Endodermal cell (in vitro differentiated cells): ENCODE measurements at regions not wholly inside any gene's neighbourhood (a gene's known extent, or its start where the extent isn't known, plus 50 kb on each side); places are given as distances from the start of the nearest gene placed in this dataset.
A peak's percentile ranks its signal among the peaks of the same experiment; 100 is the strongest.

Experiments used
- DNase-seq: peaks from one replicate; pipeline ENCODE4 v3.0.0-alpha.2; 2017
- H3K27ac ChIP-seq: 2 replicates; pipeline ENCODE4 v1.5.1; 2013; ENCODE audit warnings: mild to moderate bottlenecking, low read depth, low read length, moderate library complexity
- H3K27me3 ChIP-seq: 2 replicates; pipeline ENCODE4 v1.6.1; 2013; ENCODE audit warnings: mild to moderate bottlenecking, low read length, moderate library complexity; ENCODE audit not compliant: insufficient read depth, control insufficient read depth, poor library complexity, severe bottlenecking
- H3K36me3 ChIP-seq: 2 replicates; pipeline ENCODE4 v1.7.0; 2013; ENCODE audit warnings: mild to moderate bottlenecking, low read length, moderate library complexity; ENCODE audit not compliant: control insufficient read depth, insufficient read depth
- H3K4me1 ChIP-seq: one replicate; pipeline ENCODE4 v1.7.0; 2013; ENCODE audit warnings: low read length; ENCODE audit not compliant: control insufficient read depth, insufficient read depth
- H3K4me3 ChIP-seq: 2 replicates; pipeline ENCODE4 v1.5.1; 2013; ENCODE audit warnings: mild to moderate bottlenecking, low read length, moderate library complexity
- H3K9ac ChIP-seq: 2 replicates; pipeline ENCODE4 v1.6.1; 2013; ENCODE audit warnings: mild to moderate bottlenecking, low read length, moderate library complexity; ENCODE audit not compliant: poor library complexity, severe bottlenecking; ENCODE audit errors: extremely low read depth
- H3K9me3 ChIP-seq: 2 replicates; pipeline ENCODE4 v1.6.1; 2013; ENCODE audit warnings: mild to moderate bottlenecking, low read length, moderate library complexity; ENCODE audit not compliant: control insufficient read depth
- H3K27ac Mint-ChIP-seq: 2 replicates; pipeline ENCODE4 v1.8.0; 2020; ENCODE audit warnings: mixed read lengths
- H3K27me3 Mint-ChIP-seq: 2 replicates; pipeline ENCODE4 v1.8.0; 2021; ENCODE audit warnings: mild to moderate bottlenecking, mixed read lengths; ENCODE audit not compliant: insufficient read depth
- H3K36me3 Mint-ChIP-seq: 2 replicates; pipeline ENCODE4 v1.8.0; 2020; ENCODE audit warnings: low read depth, mixed read lengths
- H3K4me1 Mint-ChIP-seq: 2 replicates; pipeline ENCODE4 v1.8.0; 2020; ENCODE audit warnings: mixed read lengths
- H3K4me3 Mint-ChIP-seq: 2 replicates; pipeline ENCODE4 v1.8.0; 2020; ENCODE audit warnings: mild to moderate bottlenecking, moderate library complexity, mixed read lengths
- H3K9me3 Mint-ChIP-seq: 2 replicates; pipeline ENCODE4 v1.8.0; 2020; ENCODE audit warnings: mild to moderate bottlenecking, mixed read lengths
- WGBS, 2 experiments: methylation state at CpG; one replicate each; pipeline versions ENCODE4 v1.1.5 to v1.1.7; 2013; ENCODE audit warnings: missing lambda C conversion rate in 2 of 2, mixed read lengths in 1 of 2; ENCODE audit not compliant: insufficient coverage in 1 of 2, insufficient read length in 1 of 2; 5-methylcytosine and 5-hydroxymethylcytosine counted together
- TF ChIP-seq, protein P1 (sequence below): fragments of 200-600 bp; sonication (generic); conservative IDR thresholded peaks from 2 replicates; pipeline ENCODE4 v1.5.0; 2021; ENCODE audit warnings: antibody characterized with exemption, mild to moderate bottlenecking

DNA sequence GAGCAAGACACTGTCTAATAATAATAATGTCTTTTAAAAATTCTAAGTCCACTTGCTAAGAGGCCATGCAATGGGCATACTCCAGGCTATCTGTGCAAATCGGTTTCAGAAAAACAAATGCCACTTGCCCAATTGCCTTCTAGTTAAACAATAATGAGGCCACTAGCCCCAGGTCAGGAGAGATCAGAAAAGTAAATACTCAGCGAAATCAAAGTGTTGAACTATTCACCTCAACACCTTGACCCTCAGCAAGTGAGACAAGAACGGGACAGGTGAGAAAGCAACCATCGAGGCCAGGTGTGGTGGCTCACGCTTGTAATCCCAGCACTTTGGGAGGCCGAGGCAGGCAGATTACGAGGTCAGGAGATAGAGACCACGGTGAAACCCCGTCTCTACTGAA is 72.3 kb upstream of the SYN3 start:
- no peak for DNase-seq
- 92 to 96% methylated on average over 7 to 9 of the region's 9 CpGs for WGBS, 2 experiments
- Mint-ChIP-seq H3K36me3 (peaks cover 7% of the 10 kb centered on the region), H3K27me3 (peaks cover 30% of the 10 kb centered on the region), H3K4me1 (peaks cover 4% of the 10 kb centered on the region), H3K9me3 (peaks cover 28% of the 10 kb centered on the region), H3K27ac (no peak overlapping the region), H3K4me3 (no peak overlapping the region)
- TF ChIP-seq, protein P1, sequence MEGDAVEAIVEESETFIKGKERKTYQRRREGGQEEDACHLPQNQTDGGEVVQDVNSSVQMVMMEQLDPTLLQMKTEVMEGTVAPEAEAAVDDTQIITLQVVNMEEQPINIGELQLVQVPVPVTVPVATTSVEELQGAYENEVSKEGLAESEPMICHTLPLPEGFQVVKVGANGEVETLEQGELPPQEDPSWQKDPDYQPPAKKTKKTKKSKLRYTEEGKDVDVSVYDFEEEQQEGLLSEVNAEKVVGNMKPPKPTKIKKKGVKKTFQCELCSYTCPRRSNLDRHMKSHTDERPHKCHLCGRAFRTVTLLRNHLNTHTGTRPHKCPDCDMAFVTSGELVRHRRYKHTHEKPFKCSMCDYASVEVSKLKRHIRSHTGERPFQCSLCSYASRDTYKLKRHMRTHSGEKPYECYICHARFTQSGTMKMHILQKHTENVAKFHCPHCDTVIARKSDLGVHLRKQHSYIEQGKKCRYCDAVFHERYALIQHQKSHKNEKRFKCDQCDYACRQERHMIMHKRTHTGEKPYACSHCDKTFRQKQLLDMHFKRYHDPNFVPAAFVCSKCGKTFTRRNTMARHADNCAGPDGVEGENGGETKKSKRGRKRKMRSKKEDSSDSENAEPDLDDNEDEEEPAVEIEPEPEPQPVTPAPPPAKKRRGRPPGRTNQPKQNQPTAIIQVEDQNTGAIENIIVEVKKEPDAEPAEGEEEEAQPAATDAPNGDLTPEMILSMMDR = no peak
- peak overlapping the region; percentile 23 for H3K4me3 ChIP-seq
- H3K27ac ChIP-seq = no peak overlapping the region
- H3K4me1 ChIP-seq = no peaks in the 10 kb centered on the region
- peaks cover 25% of the 10 kb centered on the region for H3K9me3 ChIP-seq
- no peak overlapping the region for H3K9ac ChIP-seq
- no peaks in the 10 kb centered on the region for H3K27me3 ChIP-seq
- no peaks in the 10 kb centered on the region for H3K36me3 ChIP-seq

DNA sequence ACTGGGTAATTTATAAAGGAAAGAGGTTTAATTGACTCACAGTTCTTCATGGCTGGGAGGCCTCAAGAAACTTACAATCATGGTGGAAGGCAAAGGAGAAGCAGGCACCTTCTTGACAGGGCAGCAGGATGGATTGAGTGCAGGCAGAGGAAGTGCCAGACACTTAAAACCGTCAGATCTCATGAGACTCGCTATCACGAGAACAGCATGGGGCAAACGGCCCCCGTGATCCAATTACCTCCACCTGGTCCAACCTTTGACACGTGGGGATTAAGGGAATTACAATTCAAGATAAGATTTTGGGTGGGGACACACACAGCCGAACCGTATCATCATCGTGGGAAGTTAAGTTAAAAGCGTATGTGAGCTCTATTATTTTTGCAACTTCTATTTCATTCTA is 71.4 kb upstream of the SYN3 start:
- peaks cover 27% of the 10 kb centered on the region for H3K27me3 Mint-ChIP-seq
- TF ChIP-seq, protein P1 = no peak
- Histone ChIP-seq H3K4me1 (no peaks in the 10 kb centered on the region), H3K9ac (no peak overlapping the region), H3K27ac (no peak overlapping the region), H3K27me3 (no peaks in the 10 kb centered on the region), H3K36me3 (no peaks in the 10 kb centered on the region), H3K4me3 (peak overlapping the region; percentile 66), H3K9me3 (peaks cover 25% of the 10 kb centered on the region)
- H3K36me3 Mint-ChIP-seq = peaks cover 7% of the 10 kb centered on the region
- no peak overlapping the region for H3K4me3 Mint-ChIP-seq
- peaks cover 4% of the 10 kb centered on the region for H3K4me1 Mint-ChIP-seq
- 65 to 72% methylated on average over 10 of the region's 10 CpGs for WGBS, 2 experiments
- H3K27ac Mint-ChIP-seq = no peak overlapping the region
- H3K9me3 Mint-ChIP-seq = peaks cover 28% of the 10 kb centered on the region
- peak; percentile 80 for DNase-seq

DNA sequence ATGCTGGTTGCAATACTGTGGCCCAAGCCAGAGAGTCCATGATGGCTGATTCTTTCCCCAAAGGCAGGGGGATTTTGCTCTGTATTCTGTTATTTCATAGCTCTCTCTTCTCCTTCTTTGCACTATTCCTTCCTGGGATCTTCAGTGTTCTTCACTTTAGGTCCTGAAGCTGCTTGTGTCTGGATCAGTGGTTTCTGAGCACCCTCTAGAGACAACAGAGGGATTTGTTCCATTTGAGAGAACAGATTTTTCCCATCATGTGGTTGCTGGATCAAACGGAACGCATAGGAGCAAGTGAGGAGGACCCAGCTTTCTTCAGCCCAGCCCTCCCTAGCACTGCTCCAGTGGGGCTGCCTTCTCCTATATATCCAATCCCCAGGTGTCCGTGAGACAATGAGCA is 68.7 kb upstream of the SYN3 start:
- DNase-seq = peak; percentile 51
- H3K36me3 ChIP-seq = no peaks in the 10 kb centered on the region
- peaks cover 38% of the 10 kb centered on the region for H3K9me3 ChIP-seq
- no peak overlapping the region for H3K9ac ChIP-seq
- TF ChIP-seq, protein P1 = peak; percentile 71
- no peaks in the 10 kb centered on the region for H3K27me3 ChIP-seq
- H3K4me1 Mint-ChIP-seq = peaks cover 4% of the 10 kb centered on the region
- no peak overlapping the region for H3K27ac ChIP-seq
- H3K4me3 Mint-ChIP-seq = no peak overlapping the region
- H3K27ac Mint-ChIP-seq = no peak overlapping the region
- H3K27me3 Mint-ChIP-seq = peaks cover 30% of the 10 kb centered on the region
- H3K36me3 Mint-ChIP-seq = peaks cover 6% of the 10 kb centered on the region
- H3K4me3 ChIP-seq = no peak overlapping the region
- H3K4me1 ChIP-seq = no peaks in the 10 kb centered on the region
- H3K9me3 Mint-ChIP-seq = peaks cover 26% of the 10 kb centered on the region
- 13 to 31% methylated on average over 2 to 3 of the region's 3 CpGs for WGBS, 2 experiments
